Esophagus squamous epithelium (tissue), 4 donors: ENCODE measurements at regions not wholly inside any gene's neighbourhood (a gene's known extent, or its start where the extent isn't known, plus 50 kb on each side); places are given as distances from the start of the nearest gene placed in this dataset.

ENCODE experiments used
- POLR2A ChIP-seq, 4 donors: fragments of 450-650 bp; IDR thresholded peaks; one replicate each; pipeline ENCODE4 v1.6.1; 2017; ENCODE audit warnings: antibody characterized with exemption in 4 of 4, mild to moderate bottlenecking in 4 of 4, moderate library complexity in 3 of 4
- TF ChIP-seq, protein P1 (sequence below), 6 experiments: fragments of 450-650 bp in 4 of 6; fragments of 200-600 bp in 2 of 6; sonication (generic) in 2 of 6; IDR thresholded peaks; one replicate each; pipeline ENCODE4 v1.5.1; 2016 to 2019; ENCODE audit warnings: antibody characterized with exemption in 6 of 6, mild to moderate bottlenecking in 4 of 6, moderate library complexity in 4 of 6

DNA sequence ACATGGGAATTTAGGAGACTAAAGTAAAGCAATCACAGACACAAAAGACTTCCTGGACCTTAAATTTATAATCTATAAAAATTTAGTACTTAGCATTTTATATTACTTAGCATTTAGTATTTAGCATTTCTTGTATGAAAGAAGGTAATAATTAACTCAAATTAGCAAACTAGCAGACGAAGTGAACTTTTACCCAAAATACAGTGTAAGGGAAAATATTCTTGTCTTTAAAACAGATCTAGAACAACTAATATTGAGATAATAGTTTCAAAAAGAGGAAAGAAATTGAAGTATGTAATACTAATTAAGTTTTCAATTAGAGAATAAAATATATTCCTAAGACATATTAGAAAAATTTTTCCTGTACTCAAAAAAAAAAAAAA, 134.5 kb upstream of the ZNF804A start:
- TF ChIP-seq, protein P1, sequence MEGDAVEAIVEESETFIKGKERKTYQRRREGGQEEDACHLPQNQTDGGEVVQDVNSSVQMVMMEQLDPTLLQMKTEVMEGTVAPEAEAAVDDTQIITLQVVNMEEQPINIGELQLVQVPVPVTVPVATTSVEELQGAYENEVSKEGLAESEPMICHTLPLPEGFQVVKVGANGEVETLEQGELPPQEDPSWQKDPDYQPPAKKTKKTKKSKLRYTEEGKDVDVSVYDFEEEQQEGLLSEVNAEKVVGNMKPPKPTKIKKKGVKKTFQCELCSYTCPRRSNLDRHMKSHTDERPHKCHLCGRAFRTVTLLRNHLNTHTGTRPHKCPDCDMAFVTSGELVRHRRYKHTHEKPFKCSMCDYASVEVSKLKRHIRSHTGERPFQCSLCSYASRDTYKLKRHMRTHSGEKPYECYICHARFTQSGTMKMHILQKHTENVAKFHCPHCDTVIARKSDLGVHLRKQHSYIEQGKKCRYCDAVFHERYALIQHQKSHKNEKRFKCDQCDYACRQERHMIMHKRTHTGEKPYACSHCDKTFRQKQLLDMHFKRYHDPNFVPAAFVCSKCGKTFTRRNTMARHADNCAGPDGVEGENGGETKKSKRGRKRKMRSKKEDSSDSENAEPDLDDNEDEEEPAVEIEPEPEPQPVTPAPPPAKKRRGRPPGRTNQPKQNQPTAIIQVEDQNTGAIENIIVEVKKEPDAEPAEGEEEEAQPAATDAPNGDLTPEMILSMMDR (IDR thresholded peaks at IDR 0.05) = no peak
- TF ChIP-seq POLR2A (IDR thresholded peaks at IDR 0.05) = no peak
